Fibroblast of mammary gland (primary cell): ENCODE measurements at regions not wholly inside any gene's neighbourhood (a gene's known extent, or its start where the extent isn't known, plus 50 kb on each side); places are given as distances from the start of the nearest gene placed in this dataset.

Experiments
- DNase-seq: peaks from one replicate; pipeline ENCODE4 v3.0.0-alpha.2; 2010; ENCODE audit warnings: low read depth
- H3K4me3 ChIP-seq: 2 replicates; pipeline ENCODE4 v1.5.1; 2011; ENCODE audit warnings: low read depth, mild to moderate bottlenecking, low read length, moderate library complexity; ENCODE audit not compliant: control insufficient read depth
- CTCF ChIP-seq: conservative IDR thresholded peaks from 2 replicates; pipeline ENCODE4 v1.5.1; 2011; ENCODE audit warnings: low read depth, low read length, inconsistent platforms; ENCODE audit not compliant: control insufficient read depth, insufficient read depth

DNA sequence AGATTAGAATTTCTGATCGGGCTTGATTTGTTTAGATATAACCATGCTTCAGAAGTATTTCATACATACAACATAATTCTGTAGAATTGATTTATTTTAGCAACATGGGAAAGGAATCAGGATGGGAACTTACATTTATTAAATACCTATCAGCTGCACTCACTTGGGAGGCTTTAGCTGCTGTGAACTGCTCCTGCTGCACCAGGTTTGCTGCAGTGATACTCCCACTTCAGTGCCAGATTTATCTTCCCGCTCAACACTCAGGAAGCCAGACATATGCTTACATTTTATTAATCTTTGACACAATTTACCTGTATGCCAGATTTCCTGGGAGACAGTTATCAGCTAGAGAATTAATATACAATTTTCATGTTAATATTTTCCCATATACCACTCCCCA lies 64.0 kb upstream of the PLCXD3 start:
- H3K4me3 ChIP-seq: no peak overlapping the region
- TF ChIP-seq CTCF: no peak
- DNase-seq: no peak
